Testis (tissue), 2 donors: ENCODE measurements at regions not wholly inside any gene's neighbourhood (a gene's known extent, or its start where the extent isn't known, plus 50 kb on each side); places are given as distances from the start of the nearest gene placed in this dataset.
"Not testable (repeated sequence)": the region's sequence is repeated elsewhere in the genome, so short reads cannot be mapped to it uniquely, and the experiment has no call there.

ENCODE experiments used
- DNase-seq: peaks from one replicate; pipeline ENCODE4 v3.0.0-alpha.2; 2019
- H3K27ac ChIP-seq, 2 donors: fragments of 200-600 bp; sonication (generic); one replicate each; pipeline ENCODE4 v1.5.1; 2019
- H3K27me3 ChIP-seq: fragments of 200-600 bp; sonication (generic); one replicate; pipeline ENCODE4 v1.5.1; 2019
- H3K36me3 ChIP-seq: fragments of 200-600 bp; sonication (generic); one replicate; pipeline ENCODE4 v1.5.1; 2017; ENCODE audit warnings: low read depth; ENCODE audit errors: missing control alignments
- H3K4me1 ChIP-seq: fragments of 200-600 bp; sonication (generic); one replicate; pipeline ENCODE4 v1.5.1; 2019
- H3K4me3 ChIP-seq, 2 donors: fragments of 200-600 bp; sonication (generic); one replicate each; pipeline ENCODE4 v1.5.1; 2017 to 2019
- H3K9me3 ChIP-seq: fragments of 200-600 bp; sonication (generic); one replicate; pipeline ENCODE4 v1.5.1; 2017
- CTCF ChIP-seq, 3 experiments: fragments of 450-650 bp in 2 of 3; fragments of 200-600 bp in 1 of 3; sonication (generic) in 1 of 3; IDR thresholded peaks; one replicate each; pipeline ENCODE4 v1.5.1; 2016 to 2019; ENCODE audit warnings: antibody characterized with exemption in 3 of 3, mild to moderate bottlenecking in 2 of 3, moderate library complexity in 1 of 3
- POLR2A ChIP-seq: fragments of 450-650 bp; IDR thresholded peaks from one replicate; pipeline ENCODE4 v1.6.1; 2017; ENCODE audit warnings: antibody characterized with exemption, mild to moderate bottlenecking, moderate library complexity
- WGBS, 2 donors: methylation state at CpG; one replicate each; pipeline ENCODE4 v1.1.5; 2018; 5-methylcytosine and 5-hydroxymethylcytosine counted together
- intact Hi-C: fragments of 100-400 bp; cut with DNase I; formaldehyde crosslinking; loops from one replicate; pipeline ENCODE4 v1.15.1; 2023; ENCODE audit warnings: low total_unique reads

DNA sequence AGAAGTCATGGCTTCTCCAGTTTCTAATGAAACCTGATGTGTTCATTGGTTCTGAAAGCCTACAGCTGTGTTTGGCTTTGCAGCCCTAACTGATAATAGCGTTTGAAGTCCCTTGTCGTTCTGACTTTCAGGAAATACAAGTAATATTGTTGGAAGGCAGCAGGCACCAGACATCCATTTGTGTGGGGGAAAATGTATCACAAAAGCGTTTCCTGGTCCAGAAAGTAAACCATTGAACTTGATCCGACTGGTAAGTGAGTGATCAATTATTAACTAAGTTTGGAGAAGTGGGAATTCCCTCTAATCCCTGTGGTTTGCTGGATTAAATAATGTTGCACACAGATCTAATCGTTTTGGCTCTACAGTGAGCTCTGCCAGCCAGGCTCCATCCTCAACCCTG lies 77.3 kb upstream of the LTA4H start:
- Histone ChIP-seq H3K4me1 (no peaks in the 10 kb centered on the region), H3K27ac (no peak overlapping the region), H3K4me3 (no peak overlapping the region), H3K36me3 (no peaks in the 10 kb centered on the region), H3K27me3 (no peaks in the 10 kb centered on the region), H3K9me3 (no peaks in the 10 kb centered on the region)
- no peak for DNase-seq
- no peak for TF ChIP-seq CTCF (IDR thresholded peaks at IDR 0.05)
- TF ChIP-seq POLR2A: no peak
- WGBS, 2 donors: 43 to 45% methylated on average over 5 of the region's 5 CpGs
- intact Hi-C loops: no loop called here

- H3K4me3 ChIP-seq: no peak overlapping the region
- no peaks in the 10 kb centered on the region for H3K27me3 ChIP-seq
- H3K27ac ChIP-seq: no peak overlapping the region
- TF ChIP-seq CTCF (IDR thresholded peaks at IDR 0.05) (no peak), POLR2A (no peak)
- no peaks in the 10 kb centered on the region for H3K4me1 ChIP-seq
- no peaks in the 10 kb centered on the region for H3K9me3 ChIP-seq
- DNase-seq: no peak
- intact Hi-C loops: no loop called here
- H3K36me3 ChIP-seq: no peaks in the 10 kb centered on the region
- 22 to 26% methylated on average over 3 of the region's 3 CpGs for WGBS, 2 donors
These were observed 76.7 kb upstream of the ELK3 start for GRCh38 chr12:96117460-96117859.

GRCh38 chr12:96120359-96121100 lies 73.6 kb upstream of the ELK3 start:
- DNase-seq: no peak
- no peaks in the 10 kb centered on the region for H3K9me3 ChIP-seq
- TF ChIP-seq POLR2A (no peak), CTCF (IDR thresholded peaks at IDR 0.05) (no peak)
- H3K27ac ChIP-seq: no peak overlapping the region
- intact Hi-C loops: no loop called here
- H3K36me3 ChIP-seq: no peaks in the 10 kb centered on the region
- WGBS, 2 donors: 73 to 77% methylated on average over 4 of the region's 4 CpGs
- H3K27me3 ChIP-seq: no peaks in the 10 kb centered on the region
- H3K4me1 ChIP-seq: no peaks in the 10 kb centered on the region
- H3K4me3 ChIP-seq: no peak overlapping the region

GRCh38 chr12:96121271-96121711 lies 72.9 kb upstream of the ELK3 start:
- no peaks in the 10 kb centered on the region for H3K4me1 ChIP-seq

GRCh38 chr12:96128292-96128691 lies 65.9 kb upstream of the ELK3 start:
- H3K27me3 ChIP-seq, intact Hi-C loops, H3K9me3 ChIP-seq, H3K27ac ChIP-seq, DNase-seq, H3K36me3 ChIP-seq, H3K4me3 ChIP-seq, H3K4me1 ChIP-seq: not testable (repeated sequence)
- WGBS, 2 donors: 88 to 96% methylated on average over 7 of the region's 7 CpGs

More at GRCh38 chr12:96121271-96121711, 72.9 kb upstream of the ELK3 start:
- WGBS, 2 donors: 65 to 77% methylated on average over 4 of the region's 4 CpGs
- Histone ChIP-seq H3K4me3 (no peak overlapping the region), H3K27me3 (no peaks in the 10 kb centered on the region), H3K27ac (no peak overlapping the region), H3K36me3 (no peaks in the 10 kb centered on the region), H3K9me3 (no peaks in the 10 kb centered on the region)
- TF ChIP-seq CTCF (IDR thresholded peaks at IDR 0.05) (no peak), POLR2A (no peak)
- DNase-seq: no peak
- intact Hi-C loops: no loop called here
